H9 (cell line): ENCODE measurements at regions not wholly inside any gene's neighbourhood (a gene's known extent, or its start where the extent isn't known, plus 50 kb on each side); places are given as distances from the start of the nearest gene placed in this dataset.

ENCODE experiments used
- DNase-seq: peaks from one replicate; pipeline ENCODE4 v3.0.0-alpha.2; 2017
- H2AFZ ChIP-seq: one replicate; pipeline ENCODE4 v1.6.1; 2013; ENCODE audit warnings: mild to moderate bottlenecking, low read length, control low read depth, moderate library complexity
- H2AK5ac ChIP-seq: 2 replicates; pipeline ENCODE4 v1.6.1; 2013; ENCODE audit warnings: low read length, control low read depth, mixed read lengths; ENCODE audit not compliant: insufficient read length
- H2BK120ac ChIP-seq: one replicate; pipeline ENCODE4 v1.6.1; 2013; ENCODE audit warnings: low read depth, mild to moderate bottlenecking, low read length, control low read depth, inconsistent platforms; ENCODE audit not compliant: poor library complexity, severe bottlenecking
- H2BK12ac ChIP-seq: 2 replicates; pipeline ENCODE4 v1.6.1; 2013; ENCODE audit warnings: low read length, control low read depth, mixed read lengths, low read depth; ENCODE audit not compliant: insufficient read length
- H2BK15ac ChIP-seq: 2 replicates; pipeline ENCODE4 v1.6.1; 2013; ENCODE audit warnings: low read depth, low read length, control low read depth
- H2BK20ac ChIP-seq: one replicate; pipeline ENCODE4 v1.6.1; 2013; ENCODE audit warnings: low read depth, mild to moderate bottlenecking, low read length, control low read depth, inconsistent platforms; ENCODE audit not compliant: poor library complexity, severe bottlenecking
- H2BK5ac ChIP-seq: 2 replicates; pipeline ENCODE4 v1.6.1; 2013; ENCODE audit warnings: low read length, control low read depth, mixed read lengths; ENCODE audit not compliant: insufficient read length
- H3K14ac ChIP-seq: 2 replicates; pipeline ENCODE4 v1.6.1; 2013; ENCODE audit warnings: low read length, control low read depth; ENCODE audit not compliant: insufficient read depth
- H3K18ac ChIP-seq: 2 replicates; pipeline ENCODE4 v1.6.1; 2013; ENCODE audit warnings: low read depth, mild to moderate bottlenecking, mixed read lengths, low read length, control low read depth; ENCODE audit not compliant: insufficient read length
- H3K23ac ChIP-seq: 2 replicates; pipeline ENCODE4 v1.6.1; 2013; ENCODE audit warnings: low read length, control low read depth, mixed read lengths, low read depth; ENCODE audit not compliant: insufficient read length
- H3K23me2 ChIP-seq: 2 replicates; pipeline ENCODE4 v1.6.1; 2013; ENCODE audit warnings: low read depth, mild to moderate bottlenecking, mixed read lengths, low read length, control low read depth; ENCODE audit not compliant: insufficient read length, poor library complexity, severe bottlenecking
- H3K27ac ChIP-seq: 2 replicates; pipeline ENCODE4 v1.5.1; 2013; ENCODE audit warnings: low read length, control low read depth, mixed read lengths, low read depth; ENCODE audit not compliant: insufficient read length
- H3K27me3 ChIP-seq: 2 replicates; pipeline ENCODE4 v1.6.1; 2013; ENCODE audit warnings: low read length, control low read depth, inconsistent platforms; ENCODE audit not compliant: insufficient read depth
- H3K4ac ChIP-seq: 2 replicates; pipeline ENCODE4 v1.6.1; 2013; ENCODE audit warnings: low read depth, mild to moderate bottlenecking, control low read depth, inconsistent platforms, low read length, moderate library complexity
- H3K4me1 ChIP-seq: 2 replicates; pipeline ENCODE4 v1.6.1; 2013; ENCODE audit warnings: low read length, control low read depth, inconsistent platforms; ENCODE audit not compliant: insufficient read depth
- H3K4me2 ChIP-seq: 2 replicates; pipeline ENCODE4 v1.6.1; 2013; ENCODE audit warnings: low read length, control low read depth, mixed read lengths; ENCODE audit not compliant: insufficient read length, insufficient read depth
- H3K56ac ChIP-seq: 2 replicates; pipeline ENCODE4 v1.6.1; 2013; ENCODE audit warnings: low read depth, mild to moderate bottlenecking, mixed read lengths, low read length, control low read depth; ENCODE audit not compliant: insufficient read length
- H3K79me1 ChIP-seq: 2 replicates; pipeline ENCODE4 v1.6.1; 2013; ENCODE audit warnings: low read depth, mild to moderate bottlenecking, moderate library complexity, low read length, control low read depth, inconsistent platforms; ENCODE audit not compliant: insufficient read depth, poor library complexity, severe bottlenecking
- H3K79me2 ChIP-seq: 2 replicates; pipeline ENCODE4 v1.6.1; 2013; ENCODE audit warnings: low read length, control low read depth, inconsistent platforms; ENCODE audit not compliant: insufficient read depth
- H3K9ac ChIP-seq: 2 replicates; pipeline ENCODE4 v1.6.1; 2013; ENCODE audit warnings: low read length, control low read depth, mixed read lengths; ENCODE audit not compliant: insufficient read length; ENCODE audit errors: extremely low read depth
- H3K9me3 ChIP-seq: one replicate; pipeline ENCODE4 v1.6.1; 2013; ENCODE audit warnings: low read depth, low read length, inconsistent platforms; ENCODE audit not compliant: control insufficient read depth
- H3T11ph ChIP-seq: one replicate; pipeline ENCODE4 v1.6.1; 2013; ENCODE audit warnings: mild to moderate bottlenecking, low read length, control low read depth, inconsistent platforms
- H4K20me1 ChIP-seq: one replicate; pipeline ENCODE4 v1.6.1; 2013; ENCODE audit not compliant: control insufficient read depth, insufficient read length, insufficient read depth
- H4K5ac ChIP-seq: 2 replicates; pipeline ENCODE4 v1.6.1; 2013; ENCODE audit warnings: low read depth, mild to moderate bottlenecking, mixed read lengths, low read length, control low read depth; ENCODE audit not compliant: insufficient read length
- H4K8ac ChIP-seq: replicated peaks from 2 replicates; pipeline ENCODE4 v1.6.1; 2013; ENCODE audit warnings: low read length, control low read depth, mixed read lengths, low read depth; ENCODE audit not compliant: insufficient read length
- H4K91ac ChIP-seq: 2 replicates; pipeline ENCODE4 v1.6.1; 2013; ENCODE audit warnings: low read depth, mild to moderate bottlenecking, moderate library complexity, mixed read lengths, low read length, control low read depth; ENCODE audit not compliant: insufficient read length
- H3K27ac Mint-ChIP-seq, 3 experiments: 2 replicates in 2 of 3; 3 replicates in 1 of 3; pipeline ENCODE4 v1.8.0; 2020 to 2021; ENCODE audit warnings: mixed read lengths in 3 of 3, mild to moderate bottlenecking in 1 of 3, moderate library complexity in 1 of 3
- H3K27me3 Mint-ChIP-seq: 2 replicates; pipeline ENCODE4 v1.8.0; 2021; ENCODE audit warnings: low read depth, mild to moderate bottlenecking, moderate library complexity, mixed read lengths
- H3K36me3 Mint-ChIP-seq, 3 experiments: 2 replicates in 2 of 3; 3 replicates in 1 of 3; pipeline ENCODE4 v1.8.0; 2020 to 2021; ENCODE audit warnings: low read depth in 3 of 3, mixed read lengths in 3 of 3; ENCODE audit not compliant: insufficient read depth in 1 of 3
- H3K4me1 Mint-ChIP-seq, 2 experiments: 2 replicates each; pipeline ENCODE4 v1.8.0; 2020; ENCODE audit warnings: mixed read lengths in 2 of 2
- H3K4me3 Mint-ChIP-seq, 2 experiments: 2 replicates in 1 of 2; 3 replicates in 1 of 2; pipeline ENCODE4 v1.8.0; 2020 to 2021; ENCODE audit warnings: mild to moderate bottlenecking in 2 of 2, mixed read lengths in 2 of 2, moderate library complexity in 1 of 2
- H3K9me3 Mint-ChIP-seq, 2 experiments: 2 replicates in 1 of 2; 3 replicates in 1 of 2; pipeline ENCODE4 v1.8.0; 2020; ENCODE audit warnings: mild to moderate bottlenecking in 2 of 2, mixed read lengths in 2 of 2, moderate library complexity in 1 of 2
- WGBS: extraction: QIAGEN DNeasy Blood & Tissue Kit; methylation state at CpG from one replicate; pipeline ENCODE4 v1.1.7; 2013; ENCODE audit warnings: missing lambda C conversion rate, low lambda C conversion rate, mixed read lengths; ENCODE audit not compliant: insufficient read length; ENCODE audit errors: extremely low coverage; 5-methylcytosine and 5-hydroxymethylcytosine counted together
- TF ChIP-seq, protein P1 (sequence below): fragments of 200-600 bp; sonication (generic); conservative IDR thresholded peaks from 3 replicates; pipeline ENCODE4 v1.8.0; 2021; ENCODE audit warnings: antibody characterized with exemption, mild to moderate bottlenecking

DNA sequence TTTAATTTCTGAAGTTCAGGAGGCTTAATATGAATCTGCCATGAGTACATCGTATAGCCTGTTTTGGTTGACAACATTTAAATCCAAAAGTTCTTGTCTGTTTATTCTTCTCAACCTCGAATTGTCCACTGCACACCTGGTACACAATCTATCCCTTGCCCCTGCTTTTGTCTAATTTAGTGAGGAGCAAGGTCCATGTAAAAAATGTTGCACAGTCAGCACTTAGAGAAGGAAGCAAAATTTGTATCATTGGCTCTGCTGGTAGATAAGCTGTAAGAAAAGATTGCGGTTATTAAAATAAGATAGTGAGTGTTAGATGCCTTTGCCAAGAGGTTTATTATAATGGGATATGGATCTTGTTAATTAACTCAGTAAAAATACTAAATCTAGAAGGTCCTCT lies 761.5 kb downstream of the RAPGEF2 start:
- Histone ChIP-seq H3K27me3 (no peaks in the 10 kb centered on the region), H3K4me1 (no peaks in the 10 kb centered on the region), H3K56ac (no peak overlapping the region), H4K20me1 (no peaks in the 10 kb centered on the region), H2BK12ac (no peak overlapping the region), H3K4me2 (no peak overlapping the region), H2BK5ac (no peak overlapping the region), H4K91ac (no peak overlapping the region), H3T11ph (no peak overlapping the region), H3K79me2 (no peaks in the 10 kb centered on the region), H3K9me3 (no peaks in the 10 kb centered on the region), H2BK20ac (no peak overlapping the region), H4K5ac (no peak overlapping the region), H2BK15ac (no peak overlapping the region), H3K23ac (no peak overlapping the region), H3K9ac (no peak overlapping the region), H3K23me2 (no peaks in the 10 kb centered on the region), H2AFZ (no peak overlapping the region), H3K18ac (no peak overlapping the region), H4K8ac (no peak overlapping the region), H3K79me1 (no peaks in the 10 kb centered on the region), H2BK120ac (no peak overlapping the region), H3K27ac (no peak overlapping the region), H3K4ac (no peak overlapping the region), H3K14ac (no peak overlapping the region), H2AK5ac (no peak overlapping the region)
- Mint-ChIP-seq H3K4me3 (no peak overlapping the region), H3K27ac (no peak overlapping the region), H3K27me3 (no peaks in the 10 kb centered on the region), H3K9me3 (no peaks in the 10 kb centered on the region), H3K36me3 (no peaks in the 10 kb centered on the region; a peak in 1 of 7 replicates), H3K4me1 (no peaks in the 10 kb centered on the region; a peak in 1 of 4 replicates)
- no peak for DNase-seq
- TF ChIP-seq, protein P1, sequence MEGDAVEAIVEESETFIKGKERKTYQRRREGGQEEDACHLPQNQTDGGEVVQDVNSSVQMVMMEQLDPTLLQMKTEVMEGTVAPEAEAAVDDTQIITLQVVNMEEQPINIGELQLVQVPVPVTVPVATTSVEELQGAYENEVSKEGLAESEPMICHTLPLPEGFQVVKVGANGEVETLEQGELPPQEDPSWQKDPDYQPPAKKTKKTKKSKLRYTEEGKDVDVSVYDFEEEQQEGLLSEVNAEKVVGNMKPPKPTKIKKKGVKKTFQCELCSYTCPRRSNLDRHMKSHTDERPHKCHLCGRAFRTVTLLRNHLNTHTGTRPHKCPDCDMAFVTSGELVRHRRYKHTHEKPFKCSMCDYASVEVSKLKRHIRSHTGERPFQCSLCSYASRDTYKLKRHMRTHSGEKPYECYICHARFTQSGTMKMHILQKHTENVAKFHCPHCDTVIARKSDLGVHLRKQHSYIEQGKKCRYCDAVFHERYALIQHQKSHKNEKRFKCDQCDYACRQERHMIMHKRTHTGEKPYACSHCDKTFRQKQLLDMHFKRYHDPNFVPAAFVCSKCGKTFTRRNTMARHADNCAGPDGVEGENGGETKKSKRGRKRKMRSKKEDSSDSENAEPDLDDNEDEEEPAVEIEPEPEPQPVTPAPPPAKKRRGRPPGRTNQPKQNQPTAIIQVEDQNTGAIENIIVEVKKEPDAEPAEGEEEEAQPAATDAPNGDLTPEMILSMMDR, result no peak
- 100% methylated on average over 1 of the region's 3 CpGs for WGBS
